ENCODE measurements at regions not wholly inside any gene's neighbourhood (a gene's known extent, or its start where the extent isn't known, plus 50 kb on each side); places are given as distances from the start of the nearest gene placed in this dataset.

GRCh38 chr13:57546942-57547341, 84.6 kb upstream of the PCDH17 start (continued):
- TF ChIP-seq ZNF609 (CRISPR knock-in tag; IDR thresholded peaks at IDR 0.05; ENCODE audit: borderline replicate concordance) (no peak), ETS2 (tag; IDR thresholded peaks at IDR 0.05; ENCODE audit: borderline replicate concordance, poor library complexity, severe bottlenecking) (no peak), RBM39 (optimal IDR thresholded peaks at IDR 0.05; ENCODE audit: low read depth, low read length) (no peak)

GRCh38 chr13:57552437-57552836, 79.1 kb upstream of the PCDH17 start:
- Histone ChIP-seq H3K4me3 (no peak overlapping the region), H3K4me2 (ENCODE audit: insufficient read depth, low read length) (no peak overlapping the region), H4K20me1 (replicated peaks; ENCODE audit: control insufficient read depth, insufficient read depth, low read length) (no peaks in the 10 kb centered on the region), H3K79me2 (ENCODE audit: control insufficient read depth, insufficient read depth, low read length) (no peaks in the 10 kb centered on the region), H3K4me1 (replicated peaks in 1 of 2; ENCODE audit: control insufficient read depth in 2 of 2, insufficient read depth in 2 of 2, low read length in 2 of 2) (no peaks in the 10 kb centered on the region), H2AFZ (ENCODE audit: low read depth, low read length) (no peak overlapping the region), H3K9me1 (ENCODE audit: control insufficient read depth, insufficient read depth, low read length) (no peaks in the 10 kb centered on the region), H3K27me3 (ENCODE audit: control insufficient read depth in 2 of 2, insufficient read depth in 2 of 2, low read length in 2 of 2) (no peaks in the 10 kb centered on the region), H3K27ac (ENCODE audit: extremely low read depth, low read depth, low read length) (no peak overlapping the region), H3K9ac (ENCODE audit: insufficient read depth in 1 of 2, low read depth in 2 of 2, low read length in 2 of 2) (no peak overlapping the region), H3K9me3 (replicated peaks; ENCODE audit: control insufficient read depth, insufficient read depth, low read depth, low read length) (no peaks in the 10 kb centered on the region), H3K36me3 (ENCODE audit: control insufficient read depth, insufficient read depth, low read length) (no peaks in the 10 kb centered on the region)
- no peak for TF ChIP-seq YY1 (IDR thresholded peaks at IDR 0.05; ENCODE audit: borderline replicate concordance in 1 of 3, control insufficient read depth in 1 of 3, extremely low read depth in 1 of 3, insufficient read depth in 3 of 3, insufficient read length in 1 of 3, insufficient replicate concordance in 2 of 3, low read depth in 1 of 3, low read length in 2 of 3)
- no peak for TF ChIP-seq GTF2A2 (tag; IDR thresholded peaks at IDR 0.05)
- no peak for TF ChIP-seq THAP12 (CRISPR knock-in tag; IDR thresholded peaks at IDR 0.05)
- TF ChIP-seq BACH1 (tag; IDR thresholded peaks at IDR 0.05), result no peak
- ATAC-seq, result no peak
- CTCF ChIA-PET (ENCODE audit: low intra/inter-chr PET ratio), result no interaction called here
- no peak for DNase-seq (ENCODE audit: extremely low read depth in 1 of 4, low spot score in 3 of 4)
- POLR2A ChIA-PET, result no interaction called here
- in situ Hi-C loops (cut with MboI) (no loop called here), intact Hi-C loops (cut with micrococcal nuclease) (no loop called here)
- no TSS peak for BruUV-seq (replicated peaks)
- 0% methylated on average over 3 of the region's 3 CpGs for WGBS (ENCODE audit: insufficient coverage, low coverage, missing lambda C conversion rate)
- FAIRE-seq, result no peak

All from K562 (cell line).